ENCODE measurements at regions not wholly inside any gene's neighbourhood (a gene's known extent, or its start where the extent isn't known, plus 50 kb on each side); places are given as distances from the start of the nearest gene placed in this dataset.

- ATAC-seq: no peak
- intact Hi-C loops (cut with DNase I): no loop called here
- H3K27me3 ChIP-seq: no peaks in the 10 kb centered on the region
- no peak overlapping the region for H3K4me3 ChIP-seq
- no peak overlapping the region for H3K27ac ChIP-seq
- H3K36me3 ChIP-seq: no peaks in the 10 kb centered on the region
- DNase-seq: no peak
- H3K9me3 ChIP-seq: no peaks in the 10 kb centered on the region
- no peak for TF ChIP-seq CTCF (IDR thresholded peaks at IDR 0.05)
- no peaks in the 10 kb centered on the region for H3K4me1 ChIP-seq
Measured at GRCh38 chr9:78383130-78383529, 86.2 kb downstream of the PSAT1 start.

- intact Hi-C loops (cut with DNase I): no loop called here
- no peaks in the 10 kb centered on the region for H3K36me3 ChIP-seq
- H3K9me3 ChIP-seq: no peaks in the 10 kb centered on the region
- H3K4me3 ChIP-seq: no peak overlapping the region
- ATAC-seq (no peak), DNase-seq (no peak)
- no peaks in the 10 kb centered on the region for H3K4me1 ChIP-seq
- TF ChIP-seq CTCF (IDR thresholded peaks at IDR 0.05): no peak
- H3K27ac ChIP-seq: no peak overlapping the region
- no peaks in the 10 kb centered on the region for H3K27me3 ChIP-seq
Measured at GRCh38 chr9:78386348-78386747, 89.4 kb downstream of the PSAT1 start.

- no peak for TF ChIP-seq CTCF (IDR thresholded peaks at IDR 0.05)
- ATAC-seq (no peak), DNase-seq (no peak)
- Histone ChIP-seq H3K4me1 (no peaks in the 10 kb centered on the region), H3K4me3 (no peak overlapping the region), H3K36me3 (no peaks in the 10 kb centered on the region), H3K9me3 (no peaks in the 10 kb centered on the region), H3K27me3 (no peaks in the 10 kb centered on the region), H3K27ac (no peak overlapping the region)
- intact Hi-C loops (cut with DNase I): no loop called here
Measured at GRCh38 chr9:78386773-78387172, 89.8 kb downstream of the PSAT1 start.

- TF ChIP-seq CTCF (IDR thresholded peaks at IDR 0.05): no peak
- ATAC-seq (no peak), DNase-seq (no peak)
- peaks cover 0 to 11% of the 10 kb centered on the region in 2 donors for H3K9me3 ChIP-seq
- no peaks in the 10 kb centered on the region for H3K4me1 ChIP-seq
- intact Hi-C loops (cut with DNase I): no loop called here
- no peak overlapping the region for H3K27ac ChIP-seq
- no peaks in the 10 kb centered on the region for H3K36me3 ChIP-seq
- H3K4me3 ChIP-seq: no peak overlapping the region
- no peaks in the 10 kb centered on the region for H3K27me3 ChIP-seq
Measured at GRCh38 chr9:78393340-78393739, 96.4 kb downstream of the PSAT1 start.

GRCh38 chr9:78393932-78394331 is 97.0 kb downstream of the PSAT1 start:
- no peak overlapping the region for H3K27ac ChIP-seq
- no peak overlapping the region for H3K4me3 ChIP-seq
- H3K36me3 ChIP-seq: no peaks in the 10 kb centered on the region
- H3K4me1 ChIP-seq: no peaks in the 10 kb centered on the region
- no peak for DNase-seq
- ATAC-seq: no peak
- no peaks in the 10 kb centered on the region for H3K27me3 ChIP-seq
- intact Hi-C loops (cut with DNase I): no loop called here
- no peak for TF ChIP-seq CTCF (IDR thresholded peaks at IDR 0.05)
- peaks cover 0 to 11% of the 10 kb centered on the region in 2 donors for H3K9me3 ChIP-seq

Data from left lung (tissue), 4 donors.